ENCODE measurements at regions not wholly inside any gene's neighbourhood (a gene's known extent, or its start where the extent isn't known, plus 50 kb on each side); places are given as distances from the start of the nearest gene placed in this dataset.

DNA sequence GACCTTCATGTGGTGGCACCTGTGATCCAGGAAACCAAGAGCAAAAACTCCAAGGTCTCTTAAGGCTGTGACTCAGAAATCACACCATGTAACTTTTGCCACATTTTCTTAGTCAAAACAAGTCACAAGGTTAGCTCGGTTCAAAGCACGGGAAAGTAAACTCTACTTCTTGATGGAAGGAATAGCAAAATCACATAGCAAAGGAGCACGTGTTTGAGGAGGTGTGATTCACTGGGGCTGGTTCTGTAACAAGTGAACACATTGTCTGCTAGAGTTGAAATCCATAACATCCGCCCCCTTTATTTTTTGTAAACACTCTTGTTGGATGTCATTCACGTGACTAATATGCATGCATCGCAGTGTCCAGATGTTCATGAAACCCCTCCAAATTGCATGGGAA is 415.0 kb upstream of the MAF start:
- Histone ChIP-seq H3K9me3 (ENCODE audit: control insufficient read depth, low read length) (no peaks in the 10 kb centered on the region), H3K27me3 (ENCODE audit: control insufficient read depth, insufficient read depth, low read length) (peaks cover 3% of the 10 kb centered on the region), H3K4me3 (ENCODE audit: low read length) (no peak overlapping the region), H3K4me1 (ENCODE audit: control insufficient read depth, insufficient read depth, low read length) (no peaks in the 10 kb centered on the region), H3K36me3 (ENCODE audit: control insufficient read depth, insufficient read depth, low read length) (no peaks in the 10 kb centered on the region), H3K9ac (ENCODE audit: low read length) (no peak overlapping the region)

DNA sequence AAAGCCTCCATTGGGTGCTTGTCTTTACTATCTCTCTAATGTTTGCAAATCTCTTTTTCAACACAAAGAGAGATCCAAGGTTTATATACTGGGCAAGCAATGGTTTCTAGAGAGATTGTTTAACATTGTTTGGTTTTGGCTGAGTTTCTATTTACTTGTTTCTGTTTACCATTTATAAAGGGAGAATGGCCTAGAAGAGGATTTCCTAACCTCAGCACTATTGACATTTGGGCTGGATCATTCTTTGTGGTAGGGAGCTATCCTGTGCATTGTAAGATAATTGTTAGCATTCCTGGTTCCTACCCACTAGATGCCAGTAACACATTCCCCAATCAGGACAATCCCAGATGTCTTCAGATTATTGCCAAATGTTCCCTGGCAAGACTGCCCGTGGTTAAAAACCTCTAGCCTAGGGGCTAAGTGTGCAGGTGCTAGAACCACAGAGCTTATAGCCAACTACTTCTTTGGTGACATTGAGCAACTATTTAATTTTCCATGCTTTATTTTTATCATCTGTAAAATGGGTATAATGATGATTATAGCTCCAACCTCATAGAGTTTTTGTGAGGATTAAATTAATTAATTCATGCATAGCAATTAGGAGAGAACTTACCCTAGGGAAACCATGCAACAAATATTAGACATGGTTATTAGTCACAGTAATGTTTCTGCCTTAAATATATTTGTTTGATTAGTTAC is 413.9 kb upstream of the MAF start:
- no peaks in the 10 kb centered on the region for H3K27me3 ChIP-seq (ENCODE audit: control insufficient read depth, insufficient read depth, low read length)

GRCh38 chr16:80012586-80012985 is 412.0 kb upstream of the MAF start:
- no peak overlapping the region for H3K4me3 ChIP-seq (ENCODE audit: low read length)
- no peaks in the 10 kb centered on the region for H3K36me3 ChIP-seq (ENCODE audit: control insufficient read depth, insufficient read depth, low read length)
- H3K9me3 ChIP-seq (ENCODE audit: control insufficient read depth, low read length) = no peaks in the 10 kb centered on the region
- no peak overlapping the region for H3K9ac ChIP-seq (ENCODE audit: low read length)
- H3K27me3 ChIP-seq (ENCODE audit: control insufficient read depth, insufficient read depth, low read length) = no peaks in the 10 kb centered on the region
- H3K4me1 ChIP-seq (ENCODE audit: control insufficient read depth, insufficient read depth, low read length) = no peaks in the 10 kb centered on the region

More for the DNA sequence above, 413.9 kb upstream of the MAF start:
- no peak overlapping the region for H3K4me3 ChIP-seq (ENCODE audit: low read length)
- H3K9me3 ChIP-seq (ENCODE audit: control insufficient read depth, low read length) = no peaks in the 10 kb centered on the region
- no peaks in the 10 kb centered on the region for H3K4me1 ChIP-seq (ENCODE audit: control insufficient read depth, insufficient read depth, low read length)
- no peak overlapping the region for H3K9ac ChIP-seq (ENCODE audit: low read length)
- no peaks in the 10 kb centered on the region for H3K36me3 ChIP-seq (ENCODE audit: control insufficient read depth, insufficient read depth, low read length)

GRCh38 chr16:80009971-80010659 is 409.6 kb upstream of the MAF start:
- no peak overlapping the region for H3K4me3 ChIP-seq (ENCODE audit: low read length)
- H3K36me3 ChIP-seq (ENCODE audit: control insufficient read depth, insufficient read depth, low read length) = no peaks in the 10 kb centered on the region
- H3K4me1 ChIP-seq (ENCODE audit: control insufficient read depth, insufficient read depth, low read length) = no peaks in the 10 kb centered on the region
- no peak overlapping the region for H3K9ac ChIP-seq (ENCODE audit: low read length)
- H3K27me3 ChIP-seq (ENCODE audit: control insufficient read depth, insufficient read depth, low read length) = no peaks in the 10 kb centered on the region
- no peaks in the 10 kb centered on the region for H3K9me3 ChIP-seq (ENCODE audit: control insufficient read depth, low read length)

DNA sequence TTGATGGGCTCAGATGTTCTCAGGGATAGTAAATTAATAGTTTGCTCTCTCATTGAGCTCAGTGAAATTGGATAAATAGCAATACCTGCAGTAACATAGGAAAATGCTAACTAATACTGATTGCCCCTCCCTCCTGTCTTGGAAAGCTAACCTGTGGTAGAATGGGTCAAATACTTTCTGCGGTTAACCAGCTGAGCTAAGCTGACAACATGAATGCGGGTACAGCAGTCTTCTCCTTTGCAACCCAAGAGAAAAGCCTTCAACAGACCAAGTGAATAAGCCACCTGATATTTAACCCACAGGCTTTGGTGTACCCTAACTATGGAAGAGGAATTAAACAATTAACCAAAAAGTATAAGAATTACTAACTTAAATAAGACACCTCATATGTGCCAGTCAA is 408.3 kb upstream of the MAF start:
- H3K9ac ChIP-seq (ENCODE audit: low read length) = no peak overlapping the region
- no peaks in the 10 kb centered on the region for H3K9me3 ChIP-seq (ENCODE audit: control insufficient read depth, low read length)
- H3K4me3 ChIP-seq (ENCODE audit: low read length) = no peak overlapping the region
- H3K27me3 ChIP-seq (ENCODE audit: control insufficient read depth, insufficient read depth, low read length) = no peaks in the 10 kb centered on the region
- H3K4me1 ChIP-seq (ENCODE audit: control insufficient read depth, insufficient read depth, low read length) = no peaks in the 10 kb centered on the region
- H3K36me3 ChIP-seq (ENCODE audit: control insufficient read depth, insufficient read depth, low read length) = no peaks in the 10 kb centered on the region

DNA sequence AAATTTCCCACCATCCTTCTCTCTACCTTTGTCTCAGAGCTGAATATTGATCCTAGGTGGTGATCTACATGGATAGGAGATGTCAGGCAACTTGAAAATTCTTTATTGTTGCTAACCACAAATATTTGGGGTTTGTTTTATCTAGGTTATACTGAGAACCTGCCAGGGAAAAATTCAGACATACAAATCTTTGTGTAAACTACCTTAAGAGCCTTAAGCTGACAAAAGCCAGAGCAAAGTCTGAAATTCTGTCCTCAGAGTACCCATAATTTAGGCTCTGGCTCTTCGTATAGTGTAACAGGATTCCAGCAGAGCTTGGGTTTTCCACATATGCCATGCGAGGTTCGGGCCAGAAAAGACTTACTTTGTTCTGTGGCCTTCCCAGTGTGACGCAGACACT is 406.7 kb upstream of the MAF start:
- no peak overlapping the region for H3K4me3 ChIP-seq (ENCODE audit: low read length)
- H3K9ac ChIP-seq (ENCODE audit: low read length) = no peak overlapping the region
- H3K4me1 ChIP-seq (ENCODE audit: control insufficient read depth, insufficient read depth, low read length) = no peaks in the 10 kb centered on the region
- no peaks in the 10 kb centered on the region for H3K27me3 ChIP-seq (ENCODE audit: control insufficient read depth, insufficient read depth, low read length)
- no peaks in the 10 kb centered on the region for H3K9me3 ChIP-seq (ENCODE audit: control insufficient read depth, low read length)
- H3K36me3 ChIP-seq (ENCODE audit: control insufficient read depth, insufficient read depth, low read length) = no peaks in the 10 kb centered on the region

- no peaks in the 10 kb centered on the region for H3K27me3 ChIP-seq (ENCODE audit: control insufficient read depth, insufficient read depth, low read length)
- no peak overlapping the region for H3K9ac ChIP-seq (ENCODE audit: low read length)
- no peaks in the 10 kb centered on the region for H3K4me1 ChIP-seq (ENCODE audit: control insufficient read depth, insufficient read depth, low read length)
- no peaks in the 10 kb centered on the region for H3K9me3 ChIP-seq (ENCODE audit: control insufficient read depth, low read length)
- H3K4me3 ChIP-seq (ENCODE audit: low read length) = no peak overlapping the region
- H3K36me3 ChIP-seq (ENCODE audit: control insufficient read depth, insufficient read depth, low read length) = no peaks in the 10 kb centered on the region
Observed at GRCh38 chr16:80006241-80007215, 406.0 kb upstream of the MAF start.

DNA sequence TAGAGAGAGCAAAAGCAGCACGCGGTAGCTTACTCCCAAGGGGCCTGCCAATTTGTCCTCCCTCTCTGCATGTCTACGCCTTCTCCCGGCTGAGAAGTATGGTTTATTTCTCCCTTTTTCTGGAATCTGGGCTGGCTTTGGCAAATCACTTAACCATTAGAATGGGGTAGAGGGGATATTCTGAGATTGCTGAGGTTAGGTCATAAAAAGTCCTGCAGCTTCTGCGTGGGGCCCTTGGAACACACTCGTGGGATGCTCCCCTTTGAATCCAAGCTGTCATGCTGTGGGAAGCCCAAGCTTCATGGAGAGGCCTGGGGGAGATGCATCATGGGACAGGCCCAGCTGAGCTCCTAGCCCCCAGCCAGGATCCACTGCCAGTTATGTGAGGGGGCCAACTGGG is 403.6 kb upstream of the MAF start:
- no peaks in the 10 kb centered on the region for H3K4me1 ChIP-seq (ENCODE audit: control insufficient read depth, insufficient read depth, low read length)
- H3K9me3 ChIP-seq (ENCODE audit: control insufficient read depth, low read length) = no peaks in the 10 kb centered on the region
- H3K4me3 ChIP-seq (ENCODE audit: low read length) = no peak overlapping the region
- no peak overlapping the region for H3K9ac ChIP-seq (ENCODE audit: low read length)
- no peaks in the 10 kb centered on the region for H3K36me3 ChIP-seq (ENCODE audit: control insufficient read depth, insufficient read depth, low read length)
- H3K27me3 ChIP-seq (ENCODE audit: control insufficient read depth, insufficient read depth, low read length) = no peaks in the 10 kb centered on the region

- H3K4me1 ChIP-seq (ENCODE audit: control insufficient read depth, insufficient read depth, low read length) = no peaks in the 10 kb centered on the region
- no peak overlapping the region for H3K9ac ChIP-seq (ENCODE audit: low read length)
- H3K36me3 ChIP-seq (ENCODE audit: control insufficient read depth, insufficient read depth, low read length) = no peaks in the 10 kb centered on the region
- no peaks in the 10 kb centered on the region for H3K27me3 ChIP-seq (ENCODE audit: control insufficient read depth, insufficient read depth, low read length)
- no peak overlapping the region for H3K4me3 ChIP-seq (ENCODE audit: low read length)
- no peaks in the 10 kb centered on the region for H3K9me3 ChIP-seq (ENCODE audit: control insufficient read depth, low read length)
Observed at GRCh38 chr16:80002261-80002660, 401.7 kb upstream of the MAF start.

- Histone ChIP-seq H3K27me3 (ENCODE audit: control insufficient read depth, insufficient read depth, low read length) (no peaks in the 10 kb centered on the region), H3K9ac (ENCODE audit: low read length) (no peak overlapping the region), H3K9me3 (ENCODE audit: control insufficient read depth, low read length) (no peaks in the 10 kb centered on the region), H3K4me1 (ENCODE audit: control insufficient read depth, insufficient read depth, low read length) (no peaks in the 10 kb centered on the region), H3K36me3 (ENCODE audit: control insufficient read depth, insufficient read depth, low read length) (no peaks in the 10 kb centered on the region), H3K4me3 (ENCODE audit: low read length) (no peak overlapping the region)
Observed at GRCh38 chr16:79998143-79998542, 397.6 kb upstream of the MAF start.

GRCh38 chr16:79997257-79997656 is 396.7 kb upstream of the MAF start:
- Histone ChIP-seq H3K36me3 (ENCODE audit: control insufficient read depth, insufficient read depth, low read length) (no peaks in the 10 kb centered on the region), H3K9me3 (ENCODE audit: control insufficient read depth, low read length) (no peaks in the 10 kb centered on the region), H3K9ac (ENCODE audit: low read length) (no peak overlapping the region), H3K4me1 (ENCODE audit: control insufficient read depth, insufficient read depth, low read length) (no peaks in the 10 kb centered on the region), H3K4me3 (ENCODE audit: low read length) (no peak overlapping the region), H3K27me3 (ENCODE audit: control insufficient read depth, insufficient read depth, low read length) (no peaks in the 10 kb centered on the region)

- Histone ChIP-seq H3K36me3 (ENCODE audit: control insufficient read depth, insufficient read depth, low read length) (no peaks in the 10 kb centered on the region), H3K4me3 (ENCODE audit: low read length) (no peak overlapping the region), H3K27me3 (ENCODE audit: control insufficient read depth, insufficient read depth, low read length) (no peaks in the 10 kb centered on the region), H3K9ac (ENCODE audit: low read length) (no peak overlapping the region), H3K4me1 (ENCODE audit: control insufficient read depth, insufficient read depth, low read length) (no peaks in the 10 kb centered on the region), H3K9me3 (ENCODE audit: control insufficient read depth, low read length) (no peaks in the 10 kb centered on the region)
Observed at GRCh38 chr16:79996321-79996720, 395.8 kb upstream of the MAF start.

Measured in mucosa of stomach (tissue), 1 donor.